ENCODE measurements at regions not wholly inside any gene's neighbourhood (a gene's known extent, or its start where the extent isn't known, plus 50 kb on each side); places are given as distances from the start of the nearest gene placed in this dataset.

DNA sequence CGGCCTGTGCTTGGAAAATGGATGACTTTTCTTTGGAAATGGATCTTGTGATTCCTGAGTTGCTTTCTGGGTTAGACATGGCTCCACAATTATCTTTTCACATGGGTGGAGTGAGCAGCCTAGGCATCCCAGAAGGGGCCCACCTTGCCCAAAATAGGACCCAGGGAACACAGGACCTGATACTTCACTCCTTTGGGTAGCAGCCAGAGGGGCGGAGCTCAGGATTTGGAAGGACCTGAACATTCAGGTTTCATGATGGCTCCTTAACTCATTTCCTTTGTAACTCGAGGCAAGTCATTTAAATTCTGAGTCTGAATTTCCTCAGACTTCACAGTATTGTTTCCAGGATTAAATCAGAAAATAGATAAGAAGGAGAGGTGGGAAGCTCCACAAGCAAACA, 178.3 kb upstream of the ZMIZ1 start:
- intact Hi-C loops (cut with DNase I): no loop called here
- no peaks in the 10 kb centered on the region for H3K4me1 ChIP-seq (ENCODE audit: insufficient read depth)
- no peaks in the 10 kb centered on the region for H3K27me3 ChIP-seq
- WGBS, 3 donors: 84 to 91% (median 87%) methylated on average over 3 of the region's 3 CpGs
- no peak overlapping the region for H3K27ac ChIP-seq
- TF ChIP-seq CTCF (IDR thresholded peaks at IDR 0.05): no peak
- H3K9me3 ChIP-seq: no peaks in the 10 kb centered on the region
- DNase-seq: no peak
- no peaks in the 10 kb centered on the region for H3K36me3 ChIP-seq
- H3K4me3 ChIP-seq: no peak overlapping the region

- no peaks in the 10 kb centered on the region for H3K9me3 ChIP-seq
- H3K4me3 ChIP-seq: no peak overlapping the region
- TF ChIP-seq POLR2A (IDR thresholded peaks at IDR 0.05) (no peak), CTCF (IDR thresholded peaks at IDR 0.05) (no peak), EP300 (IDR thresholded peaks at IDR 0.05) (no peak)
- 93 to 100% (median 100%) methylated on average over 2 of the region's 2 CpGs for WGBS, 3 donors
- H3K27me3 ChIP-seq: no peaks in the 10 kb centered on the region
- intact Hi-C loops (cut with DNase I): no loop called here
- H3K36me3 ChIP-seq: no peaks in the 10 kb centered on the region
- no peak for DNase-seq
- no peak overlapping the region for H3K27ac ChIP-seq
- H3K4me1 ChIP-seq (ENCODE audit: insufficient read depth): no peaks in the 10 kb centered on the region
These were observed 177.0 kb upstream of the ZMIZ1 start for GRCh38 chr10:78891741-78892140.

- DNase-seq: no peak
- TF ChIP-seq EP300 (IDR thresholded peaks at IDR 0.05): no peak
- TF ChIP-seq POLR2A (IDR thresholded peaks at IDR 0.05): no peak
- TF ChIP-seq CTCF (IDR thresholded peaks at IDR 0.05): no peak
- H3K27me3 ChIP-seq: no peaks in the 10 kb centered on the region
- H3K4me1 ChIP-seq (ENCODE audit: insufficient read depth): no peaks in the 10 kb centered on the region
- whole genome bisulfite sequencing, 3 donors: 79 to 80% (median 80%) methylated on average over 7 of the region's 7 CpGs
- no peak overlapping the region for H3K27ac ChIP-seq
- no peak overlapping the region for H3K4me3 ChIP-seq
- H3K9me3 ChIP-seq: no peaks in the 10 kb centered on the region
- no peaks in the 10 kb centered on the region for H3K36me3 ChIP-seq
- intact Hi-C loops (cut with DNase I): no loop called here
These were observed 176.2 kb upstream of the ZMIZ1 start for GRCh38 chr10:78892338-78893176.

GRCh38 chr10:78893217-78893616, 175.5 kb upstream of the ZMIZ1 start:
- H3K4me1 ChIP-seq (ENCODE audit: insufficient read depth): no peaks in the 10 kb centered on the region
- 71 to 93% (median 74%) methylated on average over 5 of the region's 5 CpGs for WGBS, 3 donors
- no peak overlapping the region for H3K27ac ChIP-seq
- no peaks in the 10 kb centered on the region for H3K36me3 ChIP-seq
- DNase-seq: no peak
- no peak overlapping the region for H3K4me3 ChIP-seq
- H3K27me3 ChIP-seq: no peaks in the 10 kb centered on the region
- TF ChIP-seq EP300 (IDR thresholded peaks at IDR 0.05) (no peak), POLR2A (IDR thresholded peaks at IDR 0.05) (no peak)
- no peaks in the 10 kb centered on the region for H3K9me3 ChIP-seq
- intact Hi-C loops (cut with DNase I): no loop called here

DNA sequence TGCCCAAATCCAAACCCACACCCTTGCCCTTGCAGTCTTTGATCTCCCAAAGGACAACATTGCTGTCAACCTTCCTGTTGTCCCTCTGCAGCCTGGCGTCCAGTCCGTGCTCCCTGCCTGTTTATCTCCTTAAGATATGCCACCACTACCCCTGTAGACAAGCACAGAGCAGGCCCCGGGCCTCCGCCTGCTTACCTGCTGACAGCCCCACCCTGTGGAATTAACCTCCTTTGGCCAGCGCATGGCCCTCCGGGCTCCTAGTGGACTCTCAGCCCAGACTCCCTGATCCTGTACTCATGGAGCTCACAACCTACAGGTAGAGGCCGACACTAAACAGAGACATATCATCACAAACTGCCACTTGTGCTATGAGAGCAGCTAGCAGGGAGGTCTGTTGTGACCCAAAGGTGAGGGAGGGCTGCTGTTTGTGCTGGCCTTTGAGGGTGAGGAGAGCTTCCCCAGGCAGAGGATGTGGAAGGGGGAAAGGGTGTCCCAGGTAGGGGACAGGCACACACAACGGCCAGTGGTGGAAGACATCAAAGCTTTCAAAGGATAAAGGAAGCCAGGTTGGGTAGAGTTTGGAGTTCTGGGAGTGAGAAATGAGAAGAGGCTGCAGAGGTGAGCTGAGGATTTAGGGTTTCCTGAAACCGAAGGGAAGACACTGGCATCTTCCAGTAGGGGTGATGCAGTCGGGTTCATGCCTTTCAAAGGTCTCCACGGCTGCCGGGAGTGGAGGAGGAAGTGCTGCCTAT, 174.5 kb upstream of the ZMIZ1 start:
- no peaks in the 10 kb centered on the region for H3K36me3 ChIP-seq
- H3K4me3 ChIP-seq: no peak overlapping the region
- no peak for DNase-seq
- WGBS, 3 donors: 85 to 96% (median 94%) methylated on average over 11 to 12 of the region's 12 CpGs
- TF ChIP-seq CTCF (IDR thresholded peaks at IDR 0.05) (no peak), EP300 (IDR thresholded peaks at IDR 0.05) (no peak), POLR2A (IDR thresholded peaks at IDR 0.05) (no peak)
- H3K9me3 ChIP-seq: no peaks in the 10 kb centered on the region
- no peaks in the 10 kb centered on the region for H3K4me1 ChIP-seq (ENCODE audit: insufficient read depth)
- H3K27me3 ChIP-seq: no peaks in the 10 kb centered on the region
- no peak overlapping the region for H3K27ac ChIP-seq
- intact Hi-C loops (cut with DNase I): no loop called here
